Mesenchymal stem cell (in vitro differentiated cells and primary cell): ENCODE measurements at regions not wholly inside any gene's neighbourhood (a gene's known extent, or its start where the extent isn't known, plus 50 kb on each side); places are given as distances from the start of the nearest gene placed in this dataset.
"Not testable (repeated sequence)": the region's sequence is repeated elsewhere in the genome, so short reads cannot be mapped to it uniquely, and the experiment has no call there.

Source experiments
- DNase-seq: peaks from one replicate; pipeline ENCODE4 v3.0.0-alpha.2; 2013
- H2AFZ ChIP-seq: one replicate; pipeline ENCODE4 v1.6.1; 2013; ENCODE audit warnings: low read depth, mild to moderate bottlenecking, control low read depth, inconsistent platforms, low read length, moderate library complexity
- H2AK5ac ChIP-seq: 2 replicates; pipeline ENCODE4 v1.6.1; 2013; ENCODE audit warnings: low read length, moderate library complexity, mild to moderate bottlenecking, inconsistent platforms; ENCODE audit not compliant: severe bottlenecking
- H2BK120ac ChIP-seq: one replicate; pipeline ENCODE4 v1.6.1; 2013; ENCODE audit warnings: low read depth, mild to moderate bottlenecking, inconsistent platforms, low read length, moderate library complexity
- H2BK12ac ChIP-seq, 2 experiments: one replicate each; pipeline ENCODE4 v1.6.1; 2013; ENCODE audit warnings: inconsistent platforms in 2 of 2, low read length in 2 of 2, mild to moderate bottlenecking in 2 of 2, moderate library complexity in 2 of 2, control low read depth in 1 of 2
- H2BK15ac ChIP-seq: one replicate; pipeline ENCODE4 v1.6.1; 2013; ENCODE audit warnings: mild to moderate bottlenecking, low read depth, inconsistent platforms; ENCODE audit not compliant: poor library complexity, severe bottlenecking
- H2BK5ac ChIP-seq: 2 replicates; pipeline ENCODE4 v1.6.1; 2013; ENCODE audit warnings: low read depth, mild to moderate bottlenecking, low read length, control low read depth, inconsistent platforms; ENCODE audit not compliant: poor library complexity, severe bottlenecking
- H3K14ac ChIP-seq, 2 experiments: one replicate each; pipeline ENCODE4 v1.6.1; 2013; ENCODE audit warnings: inconsistent platforms in 2 of 2, low read length in 2 of 2, control low read depth in 1 of 2, mild to moderate bottlenecking in 1 of 2, moderate library complexity in 1 of 2
- H3K18ac ChIP-seq, 2 experiments: one replicate each; pipeline ENCODE4 v1.6.1; 2013; ENCODE audit warnings: inconsistent platforms in 2 of 2, low read length in 2 of 2, control low read depth in 1 of 2, low read depth in 1 of 2, mild to moderate bottlenecking in 1 of 2
- H3K23ac ChIP-seq, 2 experiments: one replicate each; pipeline ENCODE4 v1.6.1; 2013; ENCODE audit warnings: inconsistent platforms in 2 of 2, low read length in 2 of 2, mild to moderate bottlenecking in 2 of 2, moderate library complexity in 2 of 2, control low read depth in 1 of 2
- H3K27ac ChIP-seq: 2 replicates; pipeline ENCODE4 v1.5.1; 2013; ENCODE audit warnings: mild to moderate bottlenecking, moderate library complexity, low read length, control low read depth, inconsistent platforms; ENCODE audit not compliant: poor library complexity, severe bottlenecking
- H3K27me3 ChIP-seq, 2 experiments: 2 replicates each; pipeline versions ENCODE4 v1.6.1 to v1.7.0; 2013; ENCODE audit warnings: low read length in 2 of 2, mild to moderate bottlenecking in 2 of 2, moderate library complexity in 2 of 2, control low read depth in 1 of 2, inconsistent platforms in 1 of 2; ENCODE audit not compliant: control insufficient read depth in 1 of 2, insufficient read depth in 1 of 2
- H3K36me3 ChIP-seq, 2 experiments: 2 replicates each; pipeline versions ENCODE4 v1.6.1 to v1.7.0; 2013; ENCODE audit warnings: low read length in 2 of 2, control low read depth in 1 of 2, inconsistent platforms in 1 of 2, low read depth in 1 of 2, mild to moderate bottlenecking in 1 of 2; ENCODE audit not compliant: insufficient read depth in 2 of 2, control insufficient read depth in 1 of 2
- H3K4ac ChIP-seq, 2 experiments: one replicate each; pipeline ENCODE4 v1.6.1; 2013; ENCODE audit warnings: inconsistent platforms in 2 of 2, low read length in 2 of 2, mild to moderate bottlenecking in 2 of 2, moderate library complexity in 2 of 2, control low read depth in 1 of 2, low read depth in 1 of 2
- H3K4me1 ChIP-seq: 2 replicates; pipeline ENCODE4 v1.6.1; 2013; ENCODE audit warnings: low read depth, low read length, control low read depth; ENCODE audit not compliant: control insufficient read depth, insufficient read depth
- H3K4me2 ChIP-seq: 2 replicates; pipeline ENCODE4 v1.6.1; 2013; ENCODE audit warnings: low read length, mild to moderate bottlenecking, inconsistent platforms; ENCODE audit not compliant: poor library complexity, severe bottlenecking
- H3K4me3 ChIP-seq, 2 experiments: 2 replicates each; pipeline versions ENCODE4 v1.5.1 to v1.7.0; 2013; ENCODE audit warnings: low read length in 2 of 2, mild to moderate bottlenecking in 2 of 2, control low read depth in 1 of 2, low read depth in 1 of 2; ENCODE audit not compliant: insufficient read depth in 1 of 2
- H3K79me1 ChIP-seq: replicated peaks from 2 replicates; pipeline ENCODE4 v1.6.1; 2013; ENCODE audit warnings: mild to moderate bottlenecking, control low read depth, low read length, inconsistent platforms; ENCODE audit not compliant: poor library complexity, severe bottlenecking
- H3K9ac ChIP-seq: 2 replicates; pipeline ENCODE4 v1.7.0; 2013; ENCODE audit warnings: mild to moderate bottlenecking, low read length, moderate library complexity
- H3K9me3 ChIP-seq: 2 replicates; pipeline ENCODE4 v1.7.0; 2013; ENCODE audit warnings: mild to moderate bottlenecking, low read length; ENCODE audit not compliant: control insufficient read depth
- H4K8ac ChIP-seq: one replicate; pipeline ENCODE4 v1.6.1; 2013; ENCODE audit warnings: inconsistent platforms, mild to moderate bottlenecking, low read length, moderate library complexity
- H4K91ac ChIP-seq: one replicate; pipeline ENCODE4 v1.6.1; 2013; ENCODE audit warnings: mild to moderate bottlenecking, low read length, inconsistent platforms
- WGBS: methylation state at CpG from one replicate; pipeline ENCODE4 v1.1.7; 2013; ENCODE audit warnings: mixed read lengths; 5-methylcytosine and 5-hydroxymethylcytosine counted together

DNA sequence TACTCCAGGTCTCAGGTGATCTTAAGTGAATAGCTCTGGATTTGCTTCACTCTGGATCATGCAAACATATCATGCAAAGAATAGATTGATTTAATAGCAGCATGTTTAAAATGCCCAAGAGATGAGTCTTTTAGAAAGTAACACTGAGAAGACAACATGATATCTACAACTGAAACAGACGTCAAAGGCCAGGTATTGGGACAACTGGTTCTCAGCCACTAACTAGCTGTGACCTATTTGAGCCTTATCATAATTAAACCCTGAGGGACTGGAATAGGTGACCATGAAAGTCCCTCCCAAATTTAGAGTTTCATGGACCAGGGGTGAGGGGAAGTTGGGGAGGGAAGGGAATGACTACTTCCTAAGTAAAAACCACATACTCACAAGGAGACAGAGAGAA is 95.7 kb downstream of the NIBAN1 start:
- Histone ChIP-seq H3K9ac (no peak overlapping the region), H2AK5ac (no peak overlapping the region), H3K23ac (no peak overlapping the region), H3K27me3 (no peaks in the 10 kb centered on the region), H3K79me1 (no peaks in the 10 kb centered on the region), H3K14ac (no peak overlapping the region), H3K4me1 (peaks cover 1% of the 10 kb centered on the region), H3K4ac (no peak overlapping the region), H2BK12ac (no peak overlapping the region), H2BK5ac (no peak overlapping the region), H3K4me2 (no peak overlapping the region), H3K4me3 (no peak overlapping the region), H4K8ac (no peak overlapping the region), H3K9me3 (no peaks in the 10 kb centered on the region), H2AFZ (no peak overlapping the region), H3K27ac (no peak overlapping the region), H4K91ac (no peak overlapping the region), H3K18ac (no peak overlapping the region), H2BK120ac (no peak overlapping the region), H2BK15ac (no peak overlapping the region), H3K36me3 (peaks cover 0 to 67% of the 10 kb centered on the region in 2 experiments)
- no peak for DNase-seq
- 100% methylated on average over 1 of the region's 1 CpG for WGBS

DNA sequence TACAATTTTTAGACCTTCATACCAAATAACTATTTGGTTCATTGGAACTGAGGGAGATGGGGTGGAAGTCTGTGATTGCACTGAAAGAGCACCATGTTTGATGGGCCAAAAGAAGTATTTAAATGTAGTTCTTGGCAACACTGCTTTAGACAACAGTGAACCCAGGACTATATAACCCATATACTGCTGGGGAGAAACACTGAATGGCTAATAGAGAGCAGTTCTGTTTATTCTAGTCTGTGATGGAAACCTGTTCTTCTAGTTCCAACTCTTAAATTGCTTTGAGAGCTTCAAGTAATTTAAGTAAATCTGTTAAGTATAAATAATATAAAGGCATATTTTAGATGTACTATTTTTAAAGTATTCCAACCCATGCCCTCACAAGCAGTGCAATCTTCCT is 96.3 kb downstream of the NIBAN1 start:
- H2BK120ac ChIP-seq: no peak overlapping the region
- no peak overlapping the region for H3K4me2 ChIP-seq
- H4K8ac ChIP-seq: no peak overlapping the region
- H3K14ac ChIP-seq: no peak overlapping the region
- H2AK5ac ChIP-seq: no peak overlapping the region
- H3K9ac ChIP-seq: no peak overlapping the region
- no peak overlapping the region for H2BK12ac ChIP-seq
- H3K4ac ChIP-seq: no peak overlapping the region
- no peak for DNase-seq
- H2AFZ ChIP-seq: no peak overlapping the region
- H3K27me3 ChIP-seq: no peaks in the 10 kb centered on the region
- no peak overlapping the region for H2BK5ac ChIP-seq
- no peaks in the 10 kb centered on the region for H3K9me3 ChIP-seq
- H3K36me3 ChIP-seq: peaks cover 0 to 68% of the 10 kb centered on the region in 2 experiments
- H3K4me1 ChIP-seq: peaks cover 1% of the 10 kb centered on the region
- no peak overlapping the region for H2BK15ac ChIP-seq
- H3K27ac ChIP-seq: no peak overlapping the region
- no peaks in the 10 kb centered on the region for H3K79me1 ChIP-seq
- H4K91ac ChIP-seq: no peak overlapping the region
- H3K23ac ChIP-seq: no peak overlapping the region
- no peak overlapping the region for H3K4me3 ChIP-seq
- no peak overlapping the region for H3K18ac ChIP-seq

DNA sequence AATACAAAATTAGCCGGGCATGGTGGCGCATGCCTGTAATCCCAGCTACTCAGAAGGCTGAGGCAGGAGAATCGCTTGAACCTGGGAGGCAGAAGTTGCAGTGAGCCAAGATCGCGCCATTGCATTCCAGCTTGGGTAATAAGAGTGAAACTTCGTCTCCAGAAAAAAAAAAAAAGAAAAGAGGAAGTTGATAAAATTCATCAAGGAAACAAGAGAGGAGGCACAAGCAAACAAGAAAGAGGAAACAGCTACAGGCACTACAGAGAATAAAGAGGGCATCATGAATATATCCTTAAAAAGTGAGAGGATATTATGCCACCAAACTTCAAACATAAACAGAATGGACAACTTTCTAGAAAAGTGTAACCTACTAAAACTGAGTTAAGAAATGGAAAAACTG is 98.3 kb downstream of the NIBAN1 start:
- H2BK12ac ChIP-seq, H3K23ac ChIP-seq, DNase-seq, H2BK120ac ChIP-seq, H3K79me1 ChIP-seq, H3K4me1 ChIP-seq, H3K14ac ChIP-seq, H2BK5ac ChIP-seq, H4K91ac ChIP-seq, H2AK5ac ChIP-seq, H4K8ac ChIP-seq, H3K4me2 ChIP-seq, H3K9ac ChIP-seq, H2AFZ ChIP-seq, H3K18ac ChIP-seq, H2BK15ac ChIP-seq, H3K9me3 ChIP-seq, H3K4me3 ChIP-seq, H3K27me3 ChIP-seq, H3K4ac ChIP-seq, H3K27ac ChIP-seq: not testable (repeated sequence)
- WGBS: 97% methylated on average over 6 of the region's 6 CpGs
- peaks cover 0 to 70% of the 10 kb centered on the region in 2 experiments for H3K36me3 ChIP-seq

DNA sequence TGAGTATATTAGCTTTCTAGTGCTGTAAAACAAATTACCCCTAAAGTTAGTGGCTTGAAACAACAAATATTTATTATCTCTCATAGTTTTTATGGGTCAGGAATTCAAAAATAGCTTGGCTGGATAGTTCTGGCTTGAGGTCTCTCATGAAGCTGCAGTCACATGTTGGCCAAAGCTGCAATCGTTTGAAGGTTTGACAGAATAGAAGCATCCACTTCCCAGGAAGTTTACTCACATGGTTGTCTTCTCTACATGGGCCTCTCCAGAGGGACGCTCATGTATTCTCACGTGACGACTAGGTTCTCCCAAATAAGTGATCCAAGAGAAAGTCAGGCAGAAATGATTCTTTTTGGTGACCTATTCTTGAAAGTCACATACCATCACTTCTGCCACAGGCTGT is 99.1 kb downstream of the NIBAN1 start:
- WGBS: 80% methylated on average over 3 of the region's 4 CpGs
- Histone ChIP-seq H3K27me3 (no peaks in the 10 kb centered on the region), H3K79me1 (no peaks in the 10 kb centered on the region), H2BK12ac (no peak overlapping the region), H3K4ac (no peak overlapping the region), H2BK15ac (no peak overlapping the region), H4K91ac (no peak overlapping the region), H2BK5ac (no peak overlapping the region), H3K36me3 (peaks cover 0 to 69% of the 10 kb centered on the region in 2 experiments), H3K27ac (no peak overlapping the region), H2AK5ac (no peak overlapping the region), H3K4me2 (no peak overlapping the region), H3K18ac (no peak overlapping the region), H4K8ac (no peak overlapping the region), H3K9me3 (no peaks in the 10 kb centered on the region), H3K9ac (no peak overlapping the region), H3K4me1 (no peaks in the 10 kb centered on the region), H2AFZ (no peak overlapping the region), H3K14ac (no peak overlapping the region), H3K4me3 (no peak overlapping the region), H2BK120ac (no peak overlapping the region), H3K23ac (no peak overlapping the region)
- no peak for DNase-seq
